ENCODE measurements at regions not wholly inside any gene's neighbourhood (a gene's known extent, or its start where the extent isn't known, plus 50 kb on each side); places are given as distances from the start of the nearest gene placed in this dataset.

GRCh38 chr2:198268519-198268918, 464.1 kb downstream of the PLCL1 start:
- TF ChIP-seq CTCF (IDR thresholded peaks at IDR 0.05) = no peak
- TF ChIP-seq POLR2A (IDR thresholded peaks at IDR 0.05) = no peak

All from thyroid gland (tissue), 4 donors.